Endothelial cell (in vitro differentiated cells): ENCODE measurements at regions not wholly inside any gene's neighbourhood (a gene's known extent, or its start where the extent isn't known, plus 50 kb on each side); places are given as distances from the start of the nearest gene placed in this dataset.

Experiments used
- DNase-seq: peaks from one replicate; pipeline ENCODE4 v3.0.0; 2021; ENCODE audit warnings: low spot score
- H3K27ac Mint-ChIP-seq: one replicate; pipeline ENCODE4 v1.8.0; 2021; ENCODE audit warnings: mixed read lengths, inconsistent platforms; ENCODE audit not compliant: unreplicated experiment
- H3K27me3 Mint-ChIP-seq: one replicate; pipeline ENCODE4 v1.8.0; 2021; ENCODE audit warnings: mild to moderate bottlenecking, moderate library complexity, mixed read lengths, inconsistent platforms; ENCODE audit not compliant: unreplicated experiment
- H3K36me3 Mint-ChIP-seq: one replicate; pipeline ENCODE4 v1.8.0; 2021; ENCODE audit warnings: mild to moderate bottlenecking, low read depth, mixed read lengths, inconsistent platforms; ENCODE audit not compliant: unreplicated experiment
- H3K4me1 Mint-ChIP-seq: one replicate; pipeline ENCODE4 v1.8.0; 2021; ENCODE audit warnings: mild to moderate bottlenecking, mixed read lengths, inconsistent platforms; ENCODE audit not compliant: unreplicated experiment
- H3K4me3 Mint-ChIP-seq: one replicate; pipeline ENCODE4 v1.8.0; 2021; ENCODE audit warnings: mild to moderate bottlenecking, mixed read lengths, inconsistent platforms; ENCODE audit not compliant: unreplicated experiment
- H3K9me3 Mint-ChIP-seq: one replicate; pipeline ENCODE4 v1.8.0; 2021; ENCODE audit warnings: mixed read lengths, inconsistent platforms; ENCODE audit not compliant: unreplicated experiment
- TF ChIP-seq, protein P1 (sequence below): fragments of 200-600 bp; sonication (generic); IDR thresholded peaks from one replicate; pipeline ENCODE4 v1.5.0; 2021; ENCODE audit warnings: antibody characterized with exemption; ENCODE audit not compliant: unreplicated experiment

DNA sequence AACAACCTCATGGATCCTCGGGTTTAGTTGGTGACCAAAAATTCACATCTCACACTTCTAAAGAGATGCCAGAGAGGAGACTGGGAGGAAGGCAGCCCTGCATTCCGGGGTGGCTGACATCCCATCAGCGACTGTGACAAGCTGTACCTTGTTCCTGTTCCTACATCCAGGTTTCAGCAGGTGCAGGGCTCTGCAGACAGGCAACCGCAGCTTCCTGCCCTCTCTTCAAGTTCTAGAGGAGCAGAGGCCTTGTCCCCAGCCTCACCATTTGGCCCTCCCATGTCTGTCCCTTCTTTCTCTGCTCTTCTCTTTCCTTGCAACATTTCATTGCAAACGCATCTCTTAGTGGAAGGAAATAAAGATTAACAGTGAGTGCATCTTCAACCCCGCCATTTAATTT is 454.6 kb downstream of the IRX1 start:
- no peaks in the 10 kb centered on the region for H3K9me3 Mint-ChIP-seq
- no peak for DNase-seq
- no peaks in the 10 kb centered on the region for H3K4me1 Mint-ChIP-seq
- H3K36me3 Mint-ChIP-seq = no peaks in the 10 kb centered on the region
- no peak overlapping the region for H3K27ac Mint-ChIP-seq
- TF ChIP-seq, protein P1, sequence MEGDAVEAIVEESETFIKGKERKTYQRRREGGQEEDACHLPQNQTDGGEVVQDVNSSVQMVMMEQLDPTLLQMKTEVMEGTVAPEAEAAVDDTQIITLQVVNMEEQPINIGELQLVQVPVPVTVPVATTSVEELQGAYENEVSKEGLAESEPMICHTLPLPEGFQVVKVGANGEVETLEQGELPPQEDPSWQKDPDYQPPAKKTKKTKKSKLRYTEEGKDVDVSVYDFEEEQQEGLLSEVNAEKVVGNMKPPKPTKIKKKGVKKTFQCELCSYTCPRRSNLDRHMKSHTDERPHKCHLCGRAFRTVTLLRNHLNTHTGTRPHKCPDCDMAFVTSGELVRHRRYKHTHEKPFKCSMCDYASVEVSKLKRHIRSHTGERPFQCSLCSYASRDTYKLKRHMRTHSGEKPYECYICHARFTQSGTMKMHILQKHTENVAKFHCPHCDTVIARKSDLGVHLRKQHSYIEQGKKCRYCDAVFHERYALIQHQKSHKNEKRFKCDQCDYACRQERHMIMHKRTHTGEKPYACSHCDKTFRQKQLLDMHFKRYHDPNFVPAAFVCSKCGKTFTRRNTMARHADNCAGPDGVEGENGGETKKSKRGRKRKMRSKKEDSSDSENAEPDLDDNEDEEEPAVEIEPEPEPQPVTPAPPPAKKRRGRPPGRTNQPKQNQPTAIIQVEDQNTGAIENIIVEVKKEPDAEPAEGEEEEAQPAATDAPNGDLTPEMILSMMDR = no peak
- H3K27me3 Mint-ChIP-seq = peaks cover 2% of the 10 kb centered on the region
- no peak overlapping the region for H3K4me3 Mint-ChIP-seq

DNA sequence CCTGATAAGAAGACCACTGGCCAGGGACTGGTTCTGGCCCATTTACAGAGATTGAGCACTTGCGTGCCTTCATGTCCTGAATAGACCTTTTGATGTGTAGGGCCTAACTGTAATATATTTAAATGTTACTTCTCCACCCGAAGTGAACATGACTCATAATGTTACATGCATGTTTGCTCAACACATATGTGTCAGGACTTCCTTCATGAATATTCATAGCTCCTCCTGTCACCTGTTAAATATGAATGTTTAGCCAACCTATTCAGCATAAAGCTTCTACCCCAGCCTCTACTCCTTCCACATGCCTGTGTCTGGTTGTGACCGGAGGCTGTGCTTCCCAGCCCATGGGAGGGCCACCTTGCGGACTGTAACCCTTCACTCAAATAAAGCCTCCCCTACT is 457.5 kb downstream of the IRX1 start:
- TF ChIP-seq, protein P1 = no peak
- Mint-ChIP-seq H3K9me3 (no peaks in the 10 kb centered on the region), H3K4me1 (no peaks in the 10 kb centered on the region)

DNA sequence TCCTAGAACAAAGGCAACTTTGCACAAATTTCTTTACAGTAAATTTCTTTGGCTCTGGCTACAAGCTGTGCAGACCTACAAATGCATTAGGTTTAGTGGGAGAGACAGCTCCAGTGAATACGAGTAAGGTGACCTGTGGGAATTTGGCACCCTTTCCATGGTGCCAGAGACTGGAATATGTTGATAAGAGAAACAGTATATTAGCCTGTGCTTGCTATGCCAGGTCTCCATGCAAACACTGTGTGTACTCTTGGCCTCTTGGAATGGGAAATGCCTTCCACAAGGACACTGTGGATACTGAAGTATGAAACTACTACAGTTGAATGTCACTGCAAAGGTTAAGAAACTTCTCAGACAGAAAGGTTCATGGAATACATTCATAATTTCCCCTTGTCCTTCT is 458.5 kb downstream of the IRX1 start:
- H3K27me3 Mint-ChIP-seq = peaks cover 2% of the 10 kb centered on the region
- H3K36me3 Mint-ChIP-seq = no peaks in the 10 kb centered on the region
- no peak for DNase-seq
- TF ChIP-seq, protein P1 = no peak
- no peaks in the 10 kb centered on the region for H3K4me1 Mint-ChIP-seq
- no peaks in the 10 kb centered on the region for H3K9me3 Mint-ChIP-seq
- no peak overlapping the region for H3K27ac Mint-ChIP-seq
- no peak overlapping the region for H3K4me3 Mint-ChIP-seq

More for the DNA sequence above, 457.5 kb downstream of the IRX1 start:
- Mint-ChIP-seq H3K36me3 (no peaks in the 10 kb centered on the region), H3K27me3 (peaks cover 2% of the 10 kb centered on the region), H3K27ac (no peak overlapping the region), H3K4me3 (no peak overlapping the region)
- DNase-seq = no peak

DNA sequence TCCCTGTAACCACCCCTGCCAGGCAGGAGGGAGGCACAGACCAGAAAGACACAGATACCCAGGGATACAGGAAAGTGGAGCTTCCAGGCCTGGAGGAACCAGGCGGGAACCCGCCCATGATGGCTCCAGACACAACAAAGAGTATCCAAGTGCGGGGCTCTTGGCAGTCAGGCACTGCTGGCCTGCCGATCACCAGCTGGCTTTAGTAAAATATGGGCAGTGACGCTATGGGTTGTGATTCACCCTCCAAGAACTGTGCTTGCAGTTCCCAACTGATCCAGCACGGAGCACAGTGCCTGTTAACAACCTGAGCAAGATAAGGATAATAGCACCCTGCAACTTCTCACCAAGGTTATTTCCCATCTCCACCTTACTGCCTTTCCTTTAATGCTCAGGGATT is 463.3 kb downstream of the IRX1 start:
- Mint-ChIP-seq H3K36me3 (no peaks in the 10 kb centered on the region), H3K27me3 (no peaks in the 10 kb centered on the region), H3K9me3 (peaks cover 6% of the 10 kb centered on the region), H3K4me1 (no peaks in the 10 kb centered on the region), H3K4me3 (no peak overlapping the region), H3K27ac (no peak overlapping the region)
- TF ChIP-seq, protein P1 = no peak
- DNase-seq = no peak

DNA sequence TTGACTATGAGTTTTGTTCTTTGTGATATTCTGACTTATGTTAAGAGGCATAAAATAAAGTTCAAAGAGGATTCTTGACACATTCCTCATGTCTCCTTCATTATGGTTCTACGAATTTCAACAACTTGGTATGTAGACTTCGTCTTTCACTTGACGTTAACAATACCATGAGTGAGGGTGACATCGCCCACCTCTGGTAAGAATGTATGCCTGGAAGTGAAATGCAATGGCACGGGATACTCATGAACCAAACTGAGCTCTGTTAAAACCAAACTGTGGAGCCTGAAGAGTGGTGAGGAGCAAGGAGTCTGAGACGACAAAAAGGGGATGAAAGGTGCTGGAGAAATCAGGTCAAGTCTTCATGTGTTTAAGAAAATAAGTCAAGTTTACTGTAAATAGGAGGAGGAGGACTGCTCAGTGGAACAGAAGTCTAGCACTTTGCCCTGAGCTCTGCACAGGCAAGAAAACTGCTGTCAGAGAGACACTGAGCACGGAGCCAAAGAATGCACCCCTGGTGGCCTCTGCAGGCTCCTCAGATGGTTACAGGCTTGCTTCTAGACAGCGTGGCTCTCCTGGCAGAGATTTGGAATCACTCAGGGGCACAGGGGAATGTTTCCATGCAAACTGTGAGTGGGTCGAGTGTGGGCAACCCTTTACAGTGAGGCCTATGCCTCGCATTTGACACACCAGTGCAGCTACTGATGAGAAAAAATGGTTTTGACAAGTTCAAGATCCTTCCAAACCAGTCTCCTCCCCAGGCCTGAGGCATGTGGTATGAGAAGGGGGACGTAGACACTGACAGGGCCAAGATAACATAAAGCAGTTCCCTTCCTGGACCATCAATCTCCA is 470.1 kb downstream of the IRX1 start:
- Mint-ChIP-seq H3K9me3 (peaks cover 6% of the 10 kb centered on the region), H3K4me1 (no peaks in the 10 kb centered on the region), H3K27ac (no peak overlapping the region), H3K36me3 (no peaks in the 10 kb centered on the region), H3K4me3 (no peak overlapping the region), H3K27me3 (no peaks in the 10 kb centered on the region)
- DNase-seq = no peak
- TF ChIP-seq, protein P1 = no peak
